ENCODE measurements at regions not wholly inside any gene's neighbourhood (a gene's known extent, or its start where the extent isn't known, plus 50 kb on each side); places are given as distances from the start of the nearest gene placed in this dataset.

DNA sequence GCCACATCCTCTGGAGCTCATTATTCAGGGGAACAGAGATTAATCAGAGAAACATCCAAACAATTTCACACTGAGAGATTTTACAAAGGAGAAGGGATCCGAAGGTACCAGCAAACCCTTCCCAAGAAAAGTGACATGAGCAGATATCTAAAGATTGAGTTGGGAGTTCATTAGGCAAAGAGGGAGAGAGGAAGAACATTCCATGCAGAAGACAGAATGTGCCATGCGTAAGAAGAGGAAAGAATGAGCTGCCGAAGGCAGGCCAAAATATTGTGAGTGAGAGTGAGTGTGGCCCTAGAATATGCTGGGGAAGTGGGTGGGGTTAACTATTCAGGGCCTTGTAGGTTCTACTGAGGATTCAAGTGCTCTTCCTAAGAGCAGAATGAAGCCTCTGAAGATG lies 50.0 kb upstream of the LYVE1 start:
- DNase-seq, result no peak
